CD14-positive monocyte (primary cell): ENCODE measurements at regions not wholly inside any gene's neighbourhood (a gene's known extent, or its start where the extent isn't known, plus 50 kb on each side); places are given as distances from the start of the nearest gene placed in this dataset.

ENCODE experiments used
- DNase-seq, 3 donors: peaks; one replicate each; pipeline ENCODE4 v3.0.0-alpha.2; 2011 to 2022
- H2AFZ ChIP-seq: 2 replicates; pipeline ENCODE4 v1.6.0; 2012; ENCODE audit warnings: mild to moderate bottlenecking, low read depth, low read length, inconsistent platforms; ENCODE audit not compliant: insufficient read depth, poor library complexity, severe bottlenecking
- H3K27ac ChIP-seq, 2 donors: 1 replicate in 1 of 2; 2 replicates in 1 of 2; pipeline ENCODE4 v1.5.1; 2012 to 2013; ENCODE audit warnings: low read length in 2 of 2, control low read depth in 1 of 2, inconsistent platforms in 1 of 2, low read depth in 1 of 2, mild to moderate bottlenecking in 1 of 2
- H3K27me3 ChIP-seq, 2 donors: one replicate each; pipeline versions ENCODE4 v1.6.0 to v1.6.1; 2011 to 2013; ENCODE audit warnings: low read length in 2 of 2; ENCODE audit not compliant: control insufficient read depth in 2 of 2, insufficient read depth in 2 of 2
- H3K36me3 ChIP-seq, 2 donors: replicated peaks in 1 of 2; 1 replicate in 1 of 2; 2 replicates in 1 of 2; pipeline versions ENCODE4 v1.5.1 to v1.6.1; 2012 to 2013; ENCODE audit warnings: low read length in 2 of 2, control low read depth in 1 of 2, inconsistent platforms in 1 of 2, mild to moderate bottlenecking in 1 of 2; ENCODE audit not compliant: insufficient read depth in 2 of 2, control insufficient read depth in 1 of 2
- H3K4me1 ChIP-seq, 2 donors: 1 replicate in 1 of 2; 2 replicates in 1 of 2; pipeline versions ENCODE4 v1.5.1 to v1.6.1; 2012 to 2013; ENCODE audit warnings: low read length in 2 of 2, control low read depth in 1 of 2, inconsistent platforms in 1 of 2, mild to moderate bottlenecking in 1 of 2, moderate library complexity in 1 of 2; ENCODE audit not compliant: insufficient read depth in 2 of 2, control insufficient read depth in 1 of 2
- H3K4me2 ChIP-seq: replicated peaks from 2 replicates; pipeline ENCODE3; 2012; ENCODE audit warnings: low read length, moderate library complexity, mild to moderate bottlenecking; ENCODE audit not compliant: poor library complexity, severe bottlenecking; ENCODE audit errors: extremely low read depth
- H3K4me3 ChIP-seq, 3 experiments: fragments of 200-600 bp in 1 of 3; sonication (generic) in 1 of 3; replicated peaks in 1 of 3; 1 replicate in 2 of 3; 2 replicates in 1 of 3; pipeline ENCODE4 v1.5.1; 2011 to 2013; ENCODE audit warnings: low read length in 3 of 3, mild to moderate bottlenecking in 3 of 3, control low read depth in 2 of 3, low read depth in 2 of 3, inconsistent platforms in 1 of 3, moderate library complexity in 1 of 3
- H3K79me2 ChIP-seq: 2 replicates; pipeline ENCODE4 v1.6.0; 2012; ENCODE audit warnings: mild to moderate bottlenecking, control low read depth, inconsistent platforms, low read length, moderate library complexity; ENCODE audit not compliant: insufficient read depth
- H3K9ac ChIP-seq: 2 replicates; pipeline ENCODE4 v1.6.0; 2017; ENCODE audit warnings: low read length, mild to moderate bottlenecking; ENCODE audit not compliant: insufficient read depth, poor library complexity, severe bottlenecking
- H3K9me3 ChIP-seq, 2 donors: replicated peaks in 1 of 2; 1 replicate in 1 of 2; 2 replicates in 1 of 2; pipeline versions ENCODE4 v1.5.1 to v1.6.1; 2012 to 2013; ENCODE audit warnings: low read length in 2 of 2, control low read depth in 1 of 2; ENCODE audit not compliant: control insufficient read depth in 1 of 2, insufficient read depth in 1 of 2
- H4K20me1 ChIP-seq: 2 replicates; pipeline ENCODE4 v1.6.0; 2012; ENCODE audit warnings: mild to moderate bottlenecking, low read length, control low read depth, moderate library complexity; ENCODE audit not compliant: insufficient read depth
- H3K27ac Mint-ChIP-seq, 7 donors: one replicate each; pipeline ENCODE4 v1.8.0; 2020; ENCODE audit warnings: mild to moderate bottlenecking in 7 of 7, mixed read lengths in 7 of 7, moderate library complexity in 6 of 7, inconsistent platforms in 2 of 7
- H3K27me3 Mint-ChIP-seq, 3 donors: one replicate each; pipeline ENCODE4 v1.8.0; 2021 to 2022; ENCODE audit warnings: low read depth in 3 of 3, mild to moderate bottlenecking in 3 of 3, mixed read lengths in 3 of 3, moderate library complexity in 3 of 3, inconsistent platforms in 1 of 3
- H3K36me3 Mint-ChIP-seq, 2 donors: one replicate each; pipeline ENCODE4 v1.8.0; 2020; ENCODE audit warnings: mixed read lengths in 2 of 2, inconsistent platforms in 1 of 2, mild to moderate bottlenecking in 1 of 2
- H3K4me1 Mint-ChIP-seq: one replicate; pipeline ENCODE4 v1.8.0; 2020; ENCODE audit warnings: mild to moderate bottlenecking, mixed read lengths
- H3K4me3 Mint-ChIP-seq, 2 donors: one replicate each; pipeline ENCODE4 v1.8.0; 2020; ENCODE audit warnings: mild to moderate bottlenecking in 2 of 2, mixed read lengths in 2 of 2, moderate library complexity in 1 of 2
- H3K9me3 Mint-ChIP-seq, 7 donors: one replicate each; pipeline ENCODE4 v1.8.0; 2020 to 2022; ENCODE audit warnings: mixed read lengths in 7 of 7, mild to moderate bottlenecking in 6 of 7, moderate library complexity in 6 of 7, inconsistent platforms in 2 of 7
- WGBS: methylation state at CpG from one replicate; pipeline ENCODE4 v1.1.5; 2013; ENCODE audit warnings: missing lambda C conversion rate; ENCODE audit not compliant: insufficient coverage; 5-methylcytosine and 5-hydroxymethylcytosine counted together
- intact Hi-C, 2 donors: fragments of 100-400 bp; cut with micrococcal nuclease; formaldehyde crosslinking; loops; one replicate each; pipeline versions ENCODE4 v1.15.0 to v1.15.1; 2023
- TF ChIP-seq, protein P1 (sequence below): fragments of 200-600 bp; IDR thresholded peaks from one replicate; pipeline ENCODE4 v1.8.0; 2022; ENCODE audit warnings: antibody characterized with exemption, mild to moderate bottlenecking

DNA sequence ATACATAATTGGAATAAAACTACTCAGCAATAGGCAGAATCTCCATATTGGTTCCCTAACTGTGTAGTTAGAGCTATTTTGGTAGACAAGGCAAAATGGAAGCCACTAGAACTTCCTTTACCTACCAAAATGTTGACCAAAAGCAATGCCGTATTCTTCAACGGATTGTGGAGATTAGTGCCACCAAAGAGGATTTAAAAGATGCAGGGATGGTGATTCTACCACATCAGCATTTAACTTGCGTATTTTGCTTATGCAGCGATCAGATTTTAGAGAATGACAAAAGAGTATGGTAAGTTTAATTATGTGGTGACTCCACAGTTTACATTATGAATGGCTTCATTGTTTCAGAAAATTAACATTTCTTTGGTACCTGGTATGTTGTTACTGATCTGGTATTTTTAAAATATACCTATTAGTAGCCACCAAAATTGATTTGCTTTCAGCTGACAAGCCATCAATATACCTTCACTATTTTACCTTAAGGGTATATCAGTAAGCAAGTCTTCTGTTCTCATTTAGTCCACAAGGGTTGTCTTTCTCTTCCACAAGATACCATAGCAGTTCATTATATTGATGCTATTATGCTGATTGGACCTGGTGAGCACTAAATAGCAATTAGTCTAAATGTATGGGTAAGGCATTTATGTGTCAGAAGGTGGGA is 1910.7 kb upstream of the PRR20A start:
- WGBS: no CpG with 5 or more reads among the region's 4 CpGs
- intact Hi-C loops: no loop called here
- no peak overlapping the region for H3K27ac Mint-ChIP-seq

DNA sequence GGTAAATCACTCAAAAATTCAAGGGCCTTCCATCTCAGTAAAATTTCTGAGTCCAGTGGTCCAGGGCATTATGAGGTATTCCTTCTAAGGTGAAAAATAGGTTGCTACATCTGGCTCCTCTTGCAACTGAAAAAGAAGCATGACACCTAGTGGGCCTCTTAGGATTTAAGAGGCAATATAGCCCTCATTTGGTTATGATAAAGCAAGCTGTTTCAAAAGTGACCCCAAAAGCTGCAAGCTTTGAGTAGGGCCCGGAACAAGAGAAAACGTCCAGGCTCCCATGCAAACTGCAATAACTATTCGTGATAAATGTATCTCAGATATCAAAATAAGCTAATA is 1910.2 kb upstream of the PRR20A start:
- Histone ChIP-seq H3K36me3 (no peaks in the 10 kb centered on the region), H3K4me1 (no peaks in the 10 kb centered on the region), H3K4me2 (no peak overlapping the region), H3K27me3 (no peaks in the 10 kb centered on the region), H3K9ac (no peak overlapping the region), H4K20me1 (no peaks in the 10 kb centered on the region), H3K79me2 (no peaks in the 10 kb centered on the region), H3K9me3 (peaks cover 0 to 3% of the 10 kb centered on the region in 2 donors), H2AFZ (no peak overlapping the region), H3K27ac (no peak overlapping the region), H3K4me3 (no peak overlapping the region)
- intact Hi-C loops: no loop called here
- H3K27ac Mint-ChIP-seq: no peak overlapping the region
- no peaks in the 10 kb centered on the region for H3K27me3 Mint-ChIP-seq
- H3K4me3 Mint-ChIP-seq: no peak overlapping the region
- WGBS: no CpG with 5 or more reads among the region's 3 CpGs
- no peaks in the 10 kb centered on the region for H3K36me3 Mint-ChIP-seq
- no peaks in the 10 kb centered on the region for H3K4me1 Mint-ChIP-seq
- DNase-seq: no peak
- peaks cover 0 to 4% (median 0%) of the 10 kb centered on the region in 7 donors for H3K9me3 Mint-ChIP-seq
- TF ChIP-seq, protein P1, sequence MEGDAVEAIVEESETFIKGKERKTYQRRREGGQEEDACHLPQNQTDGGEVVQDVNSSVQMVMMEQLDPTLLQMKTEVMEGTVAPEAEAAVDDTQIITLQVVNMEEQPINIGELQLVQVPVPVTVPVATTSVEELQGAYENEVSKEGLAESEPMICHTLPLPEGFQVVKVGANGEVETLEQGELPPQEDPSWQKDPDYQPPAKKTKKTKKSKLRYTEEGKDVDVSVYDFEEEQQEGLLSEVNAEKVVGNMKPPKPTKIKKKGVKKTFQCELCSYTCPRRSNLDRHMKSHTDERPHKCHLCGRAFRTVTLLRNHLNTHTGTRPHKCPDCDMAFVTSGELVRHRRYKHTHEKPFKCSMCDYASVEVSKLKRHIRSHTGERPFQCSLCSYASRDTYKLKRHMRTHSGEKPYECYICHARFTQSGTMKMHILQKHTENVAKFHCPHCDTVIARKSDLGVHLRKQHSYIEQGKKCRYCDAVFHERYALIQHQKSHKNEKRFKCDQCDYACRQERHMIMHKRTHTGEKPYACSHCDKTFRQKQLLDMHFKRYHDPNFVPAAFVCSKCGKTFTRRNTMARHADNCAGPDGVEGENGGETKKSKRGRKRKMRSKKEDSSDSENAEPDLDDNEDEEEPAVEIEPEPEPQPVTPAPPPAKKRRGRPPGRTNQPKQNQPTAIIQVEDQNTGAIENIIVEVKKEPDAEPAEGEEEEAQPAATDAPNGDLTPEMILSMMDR: no peak

More for the DNA sequence above, 1910.7 kb upstream of the PRR20A start:
- TF ChIP-seq, protein P1: no peak
- H3K79me2 ChIP-seq: no peaks in the 10 kb centered on the region
- H3K4me1 Mint-ChIP-seq: no peaks in the 10 kb centered on the region
- no peaks in the 10 kb centered on the region for H3K27me3 Mint-ChIP-seq
- no peak overlapping the region for H3K9ac ChIP-seq
- H3K4me3 ChIP-seq: no peak overlapping the region
- no peaks in the 10 kb centered on the region for H4K20me1 ChIP-seq
- peaks cover 0 to 3% of the 10 kb centered on the region in 2 donors for H3K9me3 ChIP-seq
- no peaks in the 10 kb centered on the region for H3K27me3 ChIP-seq
- no peak for DNase-seq
- H3K36me3 ChIP-seq: no peaks in the 10 kb centered on the region
- no peak overlapping the region for H3K4me2 ChIP-seq
- H2AFZ ChIP-seq: no peak overlapping the region
- no peaks in the 10 kb centered on the region for H3K4me1 ChIP-seq
- peaks cover 0 to 4% (median 0%) of the 10 kb centered on the region in 7 donors for H3K9me3 Mint-ChIP-seq
- no peaks in the 10 kb centered on the region for H3K36me3 Mint-ChIP-seq
- no peak overlapping the region for H3K27ac ChIP-seq
- H3K4me3 Mint-ChIP-seq: no peak overlapping the region
